Activated T-helper 2 cell treated with anti-CD3 and anti-CD28 coated beads, Interferon-gamma antibody, Interleukin-2, Interleukin-4, amounts not matched to agents 10 μg/mL and 5 μg/mL and 100 μg/mL, durations not matched to agents 14 hours and 24 hours and 36 hours (primary cell): ENCODE measurements at regions not wholly inside any gene's neighbourhood (a gene's known extent, or its start where the extent isn't known, plus 50 kb on each side); places are given as distances from the start of the nearest gene placed in this dataset.

Experiments
- DNase-seq: peaks from one replicate; pipeline ENCODE4 v3.0.0; 2021; ENCODE audit warnings: low spot score
- H3K27ac Mint-ChIP-seq: one replicate; pipeline ENCODE4 v1.8.0; 2021; ENCODE audit warnings: mixed read lengths
- H3K27me3 Mint-ChIP-seq: one replicate; pipeline ENCODE4 v1.8.0; 2021; ENCODE audit warnings: low read depth, mixed read lengths
- H3K36me3 Mint-ChIP-seq: one replicate; pipeline ENCODE4 v1.8.0; 2021; ENCODE audit warnings: low read depth, mixed read lengths
- H3K4me1 Mint-ChIP-seq: one replicate; pipeline ENCODE4 v1.8.0; 2021; ENCODE audit warnings: low read depth, mixed read lengths
- H3K4me3 Mint-ChIP-seq: one replicate; pipeline ENCODE4 v1.8.0; 2021; ENCODE audit warnings: low read depth, mild to moderate bottlenecking, moderate library complexity, mixed read lengths
- H3K9me3 Mint-ChIP-seq: one replicate; pipeline ENCODE4 v1.8.0; 2021; ENCODE audit warnings: mixed read lengths
- intact Hi-C: fragments of 100-400 bp; cut with micrococcal nuclease; formaldehyde crosslinking; loops from one replicate; pipeline ENCODE4 v1.15.1; 2023

- no peaks in the 10 kb centered on the region for H3K9me3 Mint-ChIP-seq
- no peaks in the 10 kb centered on the region for H3K36me3 Mint-ChIP-seq
- no peaks in the 10 kb centered on the region for H3K4me1 Mint-ChIP-seq
- intact Hi-C loops, result no loop called here
- no peak for DNase-seq
- no peak overlapping the region for H3K4me3 Mint-ChIP-seq
- H3K27ac Mint-ChIP-seq, result no peak overlapping the region
- no peaks in the 10 kb centered on the region for H3K27me3 Mint-ChIP-seq
Observed at GRCh38 chr1:22383526-22384294, 67.9 kb upstream of the ZBTB40 start.

- Mint-ChIP-seq H3K27ac (no peak overlapping the region), H3K27me3 (no peaks in the 10 kb centered on the region)
Observed at GRCh38 chr1:22385537-22385936, 66.1 kb upstream of the ZBTB40 start.

GRCh38 chr1:22386774-22387173 is 64.9 kb upstream of the ZBTB40 start:
- Mint-ChIP-seq H3K27ac (no peak overlapping the region), H3K27me3 (no peaks in the 10 kb centered on the region), H3K9me3 (no peaks in the 10 kb centered on the region), H3K4me1 (no peaks in the 10 kb centered on the region), H3K4me3 (no peak overlapping the region), H3K36me3 (no peaks in the 10 kb centered on the region)
- intact Hi-C loops, result no loop called here
- no peak for DNase-seq

More at GRCh38 chr1:22385537-22385936, 66.1 kb upstream of the ZBTB40 start:
- DNase-seq, result no peak
- H3K36me3 Mint-ChIP-seq, result no peaks in the 10 kb centered on the region
- no peaks in the 10 kb centered on the region for H3K4me1 Mint-ChIP-seq
- no peaks in the 10 kb centered on the region for H3K9me3 Mint-ChIP-seq
- no peak overlapping the region for H3K4me3 Mint-ChIP-seq
- intact Hi-C loops, result no loop called here

GRCh38 chr1:22387919-22388580 is 63.6 kb upstream of the ZBTB40 start:
- intact Hi-C loops, result no loop called here
- Mint-ChIP-seq H3K27ac (no peak overlapping the region), H3K36me3 (no peaks in the 10 kb centered on the region), H3K27me3 (no peaks in the 10 kb centered on the region), H3K9me3 (no peaks in the 10 kb centered on the region), H3K4me1 (no peaks in the 10 kb centered on the region), H3K4me3 (no peak overlapping the region)
- DNase-seq, result no peak

- Mint-ChIP-seq H3K4me3 (no peak overlapping the region), H3K9me3 (no peaks in the 10 kb centered on the region), H3K27ac (no peak overlapping the region), H3K4me1 (no peaks in the 10 kb centered on the region), H3K36me3 (no peaks in the 10 kb centered on the region), H3K27me3 (no peaks in the 10 kb centered on the region)
- intact Hi-C loops, result no loop called here
- no peak for DNase-seq
Observed at GRCh38 chr1:22388671-22389450, 62.8 kb upstream of the ZBTB40 start.

- Mint-ChIP-seq H3K4me3 (no peak overlapping the region), H3K36me3 (no peaks in the 10 kb centered on the region), H3K9me3 (no peaks in the 10 kb centered on the region), H3K27ac (no peak overlapping the region), H3K4me1 (peaks cover 2% of the 10 kb centered on the region), H3K27me3 (peaks cover 28% of the 10 kb centered on the region)
- DNase-seq, result no peak
- intact Hi-C loops, result no loop called here
Observed at GRCh38 chr1:22393587-22393986, 58.1 kb upstream of the ZBTB40 start.

GRCh38 chr1:22398656-22399420 is 52.8 kb upstream of the ZBTB40 start:
- intact Hi-C loops, result no loop called here
- H3K36me3 Mint-ChIP-seq, result no peaks in the 10 kb centered on the region
- peaks cover 8% of the 10 kb centered on the region for H3K4me1 Mint-ChIP-seq
- H3K9me3 Mint-ChIP-seq, result no peaks in the 10 kb centered on the region
- no peak for DNase-seq
- no peak overlapping the region for H3K27ac Mint-ChIP-seq
- H3K27me3 Mint-ChIP-seq, result peaks cover 55% of the 10 kb centered on the region
- H3K4me3 Mint-ChIP-seq, result no peak overlapping the region

- H3K27me3 Mint-ChIP-seq, result peaks cover 52% of the 10 kb centered on the region
- no peak for DNase-seq
- intact Hi-C loops, result no loop called here
- no peak overlapping the region for H3K27ac Mint-ChIP-seq
- no peaks in the 10 kb centered on the region for H3K9me3 Mint-ChIP-seq
- no peak overlapping the region for H3K4me3 Mint-ChIP-seq
- no peaks in the 10 kb centered on the region for H3K36me3 Mint-ChIP-seq
- H3K4me1 Mint-ChIP-seq, result peaks cover 8% of the 10 kb centered on the region
Observed at GRCh38 chr1:22399421-22400091, 52.1 kb upstream of the ZBTB40 start.
